ENCODE measurements at regions not wholly inside any gene's neighbourhood (a gene's known extent, or its start where the extent isn't known, plus 50 kb on each side); places are given as distances from the start of the nearest gene placed in this dataset.

GRCh38 chr6:142500250-142500786 lies 198.5 kb downstream of the ADGRG6 start:
- POLR2A ChIA-PET = no interaction called here
- no peak for DNase-seq (ENCODE audit: extremely low spot score)
- TF ChIP-seq BHLHE40 (IDR thresholded peaks at IDR 0.05; ENCODE audit: borderline replicate concordance) (no peak), NFRKB (IDR thresholded peaks at IDR 0.05) (no peak), L3MBTL2 (conservative IDR thresholded peaks at IDR 0.05) (no peak), PKNOX1 (IDR thresholded peaks at IDR 0.05) (no peak), FOXK2 (IDR thresholded peaks at IDR 0.05) (no peak), TARDBP (IDR thresholded peaks at IDR 0.05) (no peak), ZNF384 (IDR thresholded peaks at IDR 0.05) (no peak), ARNT (IDR thresholded peaks at IDR 0.05) (no peak), SUZ12 (IDR thresholded peaks at IDR 0.05) (no peak), CTBP1 (IDR thresholded peaks at IDR 0.05; ENCODE audit: borderline replicate concordance) (no peak), HDGF (IDR thresholded peaks at IDR 0.05; ENCODE audit: borderline replicate concordance) (no peak), LEF1 (IDR thresholded peaks at IDR 0.05; ENCODE audit: borderline replicate concordance) (no peak), FOXM1 (IDR thresholded peaks at IDR 0.05; ENCODE audit: borderline replicate concordance) (no peak)
- CTCF ChIA-PET = interaction anchor here (1.3 kb wide), 1 partner anchor 26 kb away, joined by 4 read pairs; no protein-coding TSS in a partner anchor

- no peak for TF ChIP-seq FOXM1 (IDR thresholded peaks at IDR 0.05; ENCODE audit: borderline replicate concordance)
- no peak for TF ChIP-seq TARDBP (IDR thresholded peaks at IDR 0.05)
- no peak for TF ChIP-seq ZNF384 (IDR thresholded peaks at IDR 0.05)
- no peak for TF ChIP-seq FOXA1 (IDR thresholded peaks at IDR 0.05)
- TF ChIP-seq ARNT (IDR thresholded peaks at IDR 0.05) = no peak
- no peak for TF ChIP-seq HDGF (IDR thresholded peaks at IDR 0.05; ENCODE audit: borderline replicate concordance)
- no peak for TF ChIP-seq BHLHE40 (IDR thresholded peaks at IDR 0.05; ENCODE audit: borderline replicate concordance)
Observed at GRCh38 chr6:142501795-142502194, 200.0 kb downstream of the ADGRG6 start.

GRCh38 chr6:142507065-142507464 lies 205.3 kb downstream of the ADGRG6 start:
- ChIA-PET POLR2A (no interaction called here), CTCF (no interaction called here)
- no peak for DNase-seq (ENCODE audit: extremely low spot score)
- TF ChIP-seq BHLHE40 (IDR thresholded peaks at IDR 0.05; ENCODE audit: borderline replicate concordance) = no peak
- no peak for TF ChIP-seq ZNF384 (IDR thresholded peaks at IDR 0.05)
- no peak for TF ChIP-seq L3MBTL2 (conservative IDR thresholded peaks at IDR 0.05)
- TF ChIP-seq SUZ12 (IDR thresholded peaks at IDR 0.05) = no peak
- no peak for TF ChIP-seq LEF1 (IDR thresholded peaks at IDR 0.05; ENCODE audit: borderline replicate concordance)
- TF ChIP-seq FOXM1 (IDR thresholded peaks at IDR 0.05; ENCODE audit: borderline replicate concordance) = no peak
- TF ChIP-seq TARDBP (IDR thresholded peaks at IDR 0.05) = no peak
- TF ChIP-seq PKNOX1 (IDR thresholded peaks at IDR 0.05) = no peak
- no peak for TF ChIP-seq HDGF (IDR thresholded peaks at IDR 0.05; ENCODE audit: borderline replicate concordance)
- TF ChIP-seq CTBP1 (IDR thresholded peaks at IDR 0.05; ENCODE audit: borderline replicate concordance) = no peak
- TF ChIP-seq FOXA1 (IDR thresholded peaks at IDR 0.05) = no peak
- no peak for TF ChIP-seq ELF4 (IDR thresholded peaks at IDR 0.05)

More at GRCh38 chr6:142501795-142502194, 200.0 kb downstream of the ADGRG6 start:
- CTCF ChIA-PET = interaction anchor here (1.3 kb wide), 1 partner anchor 27 kb away, joined by 4 read pairs; no protein-coding TSS in a partner anchor
- no peak for DNase-seq (ENCODE audit: extremely low spot score)
- POLR2A ChIA-PET = no interaction called here

- POLR2A ChIA-PET = no interaction called here
- DNase-seq (ENCODE audit: extremely low spot score) = no peak
- TF ChIP-seq ARNT (IDR thresholded peaks at IDR 0.05) (no peak), BHLHE40 (IDR thresholded peaks at IDR 0.05; ENCODE audit: borderline replicate concordance) (no peak), FOXM1 (IDR thresholded peaks at IDR 0.05; ENCODE audit: borderline replicate concordance) (no peak), ELF4 (IDR thresholded peaks at IDR 0.05) (no peak), FOXK2 (IDR thresholded peaks at IDR 0.05) (no peak), L3MBTL2 (conservative IDR thresholded peaks at IDR 0.05) (no peak), TARDBP (IDR thresholded peaks at IDR 0.05) (no peak), CTBP1 (IDR thresholded peaks at IDR 0.05; ENCODE audit: borderline replicate concordance) (no peak), LEF1 (IDR thresholded peaks at IDR 0.05; ENCODE audit: borderline replicate concordance) (no peak), SUZ12 (IDR thresholded peaks at IDR 0.05) (no peak), NFRKB (IDR thresholded peaks at IDR 0.05) (no peak), ZNF384 (IDR thresholded peaks at IDR 0.05) (no peak), PKNOX1 (IDR thresholded peaks at IDR 0.05) (no peak), HDGF (IDR thresholded peaks at IDR 0.05; ENCODE audit: borderline replicate concordance) (no peak), SP1 (IDR thresholded peaks at IDR 0.05) (no peak), FOXA1 (IDR thresholded peaks at IDR 0.05) (no peak)
- CTCF ChIA-PET = interaction anchor here (0.7 kb wide), 1 partner anchor 188 kb away, joined by 3 read pairs; no protein-coding TSS in a partner anchor
Observed at GRCh38 chr6:142510211-142510610, 208.4 kb downstream of the ADGRG6 start.

GRCh38 chr6:142518126-142518525 lies 216.3 kb downstream of the ADGRG6 start:
- ChIA-PET CTCF (interaction anchor here (0.6 kb wide), 1 partner anchor 310 kb away, joined by 4 read pairs; no protein-coding TSS in a partner anchor), POLR2A (no interaction called here)
- TF ChIP-seq ARNT (IDR thresholded peaks at IDR 0.05) (no peak), L3MBTL2 (conservative IDR thresholded peaks at IDR 0.05) (no peak), NFRKB (IDR thresholded peaks at IDR 0.05) (no peak), ELF4 (IDR thresholded peaks at IDR 0.05) (no peak), SUZ12 (IDR thresholded peaks at IDR 0.05) (no peak), HDGF (IDR thresholded peaks at IDR 0.05; ENCODE audit: borderline replicate concordance) (no peak)
- DNase-seq (ENCODE audit: extremely low spot score) = no peak

GRCh38 chr6:142518761-142519160 lies 217.0 kb downstream of the ADGRG6 start:
- DNase-seq (ENCODE audit: extremely low spot score) = no peak
- TF ChIP-seq ELF4 (IDR thresholded peaks at IDR 0.05) = no peak
- no peak for TF ChIP-seq LEF1 (IDR thresholded peaks at IDR 0.05; ENCODE audit: borderline replicate concordance)
- no peak for TF ChIP-seq FOXM1 (IDR thresholded peaks at IDR 0.05; ENCODE audit: borderline replicate concordance)
- TF ChIP-seq FOXA1 (IDR thresholded peaks at IDR 0.05) = no peak
- TF ChIP-seq NFRKB (IDR thresholded peaks at IDR 0.05) = no peak
- no peak for TF ChIP-seq FOXK2 (IDR thresholded peaks at IDR 0.05)
- TF ChIP-seq PKNOX1 (IDR thresholded peaks at IDR 0.05) = no peak
- no peak for TF ChIP-seq SP1 (IDR thresholded peaks at IDR 0.05)
- no peak for TF ChIP-seq ARNT (IDR thresholded peaks at IDR 0.05)
- no peak for TF ChIP-seq BHLHE40 (IDR thresholded peaks at IDR 0.05; ENCODE audit: borderline replicate concordance)
- no peak for TF ChIP-seq SUZ12 (IDR thresholded peaks at IDR 0.05)
- no peak for TF ChIP-seq TARDBP (IDR thresholded peaks at IDR 0.05)
- no peak for TF ChIP-seq HDGF (IDR thresholded peaks at IDR 0.05; ENCODE audit: borderline replicate concordance)
- TF ChIP-seq L3MBTL2 (conservative IDR thresholded peaks at IDR 0.05) = no peak
- no peak for TF ChIP-seq ZNF384 (IDR thresholded peaks at IDR 0.05)
- TF ChIP-seq CTBP1 (IDR thresholded peaks at IDR 0.05; ENCODE audit: borderline replicate concordance) = no peak
- CTCF ChIA-PET = interaction anchor here (0.6 kb wide), 2 partner anchors 311 to 471 kb away, joined by 3 to 4 read pairs; no protein-coding TSS in a partner anchor
- POLR2A ChIA-PET = interaction anchor here (0.6 kb wide), 1 partner anchor 10 kb away, joined by 3 read pairs; no protein-coding TSS in a partner anchor

Measured in HEK293T (cell line).